HL-60 (cell line): ENCODE measurements at regions not wholly inside any gene's neighbourhood (a gene's known extent, or its start where the extent isn't known, plus 50 kb on each side); places are given as distances from the start of the nearest gene placed in this dataset.

Source experiments
- CTCF ChIP-seq: IDR thresholded peaks from one replicate; pipeline ENCODE4 v1.5.1; 2011; ENCODE audit warnings: low read length, control low read depth, inconsistent platforms; ENCODE audit not compliant: insufficient read depth
- POLR2AphosphoS5 ChIP-seq: IDR thresholded peaks from 2 replicates; pipeline ENCODE4 v1.6.1; 2012; ENCODE audit warnings: low read depth
- REST ChIP-seq: IDR thresholded peaks from 2 replicates; pipeline ENCODE4 v1.6.1; 2012; ENCODE audit warnings: low read depth; ENCODE audit not compliant: insufficient replicate concordance

GRCh38 chr10:65328486-65328885 lies 1597.3 kb upstream of the LRRTM3 start:
- TF ChIP-seq CTCF (no peak), POLR2AphosphoS5 (no peak), REST (no peak)
